B cell (primary cell): ENCODE measurements at regions not wholly inside any gene's neighbourhood (a gene's known extent, or its start where the extent isn't known, plus 50 kb on each side); places are given as distances from the start of the nearest gene placed in this dataset.

ENCODE experiments used
- ATAC-seq: fragments of 200-7000 bp; cut with Tn5 transposase; one replicate; pipeline ENCODE4 v1.10.0; 2021; ENCODE audit warnings: low read depth, mild to moderate bottlenecking, moderate number of reproducible peaks, moderate library complexity
- CTCF ChIA-PET: fragments of 350-600 bp; sonication (Branson Sonifier 250); formaldehyde crosslinking; loops from one replicate; lab custom pipeline; 2021; ENCODE audit warnings: antibody characterized with exemption, inconsistent platforms; lab: Charles Lee
- POLR2A ChIA-PET: fragments of 350-600 bp; sonication (Branson Sonifier 250); formaldehyde crosslinking; loops from one replicate; lab custom pipeline; 2021; ENCODE audit warnings: antibody characterized with exemption; lab: Charles Lee
- DNase-seq: peaks from one replicate; pipeline ENCODE4 v3.0.0; 2013
- H2AFZ ChIP-seq: 2 replicates; pipeline ENCODE4 v1.6.1; 2012; ENCODE audit warnings: mild to moderate bottlenecking, low read depth, low read length; ENCODE audit not compliant: insufficient read depth, poor library complexity, severe bottlenecking
- H3K27ac ChIP-seq, 2 donors: 1 replicate in 1 of 2; 2 replicates in 1 of 2; pipeline ENCODE4 v1.5.1; 2012 to 2013; ENCODE audit warnings: low read length in 2 of 2, mild to moderate bottlenecking in 2 of 2, moderate library complexity in 1 of 2
- H3K27me3 ChIP-seq, 4 experiments: fragments of 200-600 bp in 1 of 4; sonication (generic) in 1 of 4; replicated peaks in 1 of 4; 1 replicate in 2 of 4; 2 replicates in 2 of 4; pipeline versions ENCODE4 v1.6.1 to v1.7.0; 2013 to 2016; ENCODE audit warnings: low read length in 3 of 4, mild to moderate bottlenecking in 2 of 4, mixed read lengths in 1 of 4, moderate library complexity in 1 of 4; ENCODE audit not compliant: insufficient read depth in 4 of 4, control insufficient read depth in 3 of 4; ENCODE audit errors: control extremely low read depth in 1 of 4
- H3K36me3 ChIP-seq, 2 experiments: replicated peaks in 1 of 2; 1 replicate in 1 of 2; 2 replicates in 1 of 2; pipeline versions ENCODE4 v1.6.1 to v1.7.1; 2013; ENCODE audit warnings: low read length in 1 of 2; ENCODE audit not compliant: insufficient read depth in 2 of 2, control insufficient read depth in 1 of 2; ENCODE audit errors: control extremely low read depth in 1 of 2, extremely low read depth in 1 of 2
- H3K4me1 ChIP-seq, 2 donors: fragments of 200-600 bp in 1 of 2; sonication (generic) in 1 of 2; 1 replicate in 1 of 2; 2 replicates in 1 of 2; pipeline versions ENCODE4 v1.5.1 to v1.6.1; 2013 to 2017; ENCODE audit warnings: low read length in 2 of 2; ENCODE audit not compliant: control insufficient read depth in 2 of 2, insufficient read depth in 2 of 2
- H3K4me2 ChIP-seq: replicated peaks from 2 replicates; pipeline ENCODE3; 2012; ENCODE audit warnings: mild to moderate bottlenecking, low read depth, low read length; ENCODE audit not compliant: poor library complexity, severe bottlenecking
- H3K4me3 ChIP-seq, 5 experiments: fragments of 200-600 bp in 1 of 5; sonication (generic) in 1 of 5; 1 replicate in 3 of 5; 2 replicates in 2 of 5; pipeline versions ENCODE4 v1.5.1 to v1.7.0; 2011 to 2016; ENCODE audit warnings: low read length in 4 of 5, mild to moderate bottlenecking in 4 of 5, low read depth in 2 of 5, control low read depth in 1 of 5, moderate library complexity in 1 of 5; ENCODE audit not compliant: insufficient read depth in 1 of 5; ENCODE audit errors: control extremely low read depth in 1 of 5, extremely low read depth in 1 of 5
- H3K79me2 ChIP-seq: fragments of 200-600 bp; sonication (generic); one replicate; pipeline ENCODE4 v1.6.0; 2016; ENCODE audit warnings: low read length; ENCODE audit not compliant: control insufficient read depth, insufficient read depth
- H3K9ac ChIP-seq: fragments of 200-600 bp; sonication (generic); 2 replicates; pipeline ENCODE4 v1.6.1; 2017; ENCODE audit warnings: mild to moderate bottlenecking, low read length, moderate library complexity
- H3K9me3 ChIP-seq, 3 donors: one replicate each; pipeline versions ENCODE4 v1.6.1 to v1.7.1; 2013; ENCODE audit warnings: low read length in 2 of 3; ENCODE audit not compliant: control insufficient read depth in 2 of 3, insufficient read depth in 1 of 3; ENCODE audit errors: control extremely low read depth in 1 of 3
- H4K20me1 ChIP-seq: 2 replicates; pipeline ENCODE4 v1.6.0; 2012; ENCODE audit warnings: mild to moderate bottlenecking, low read length; ENCODE audit not compliant: insufficient read depth, control insufficient read depth, poor library complexity, severe bottlenecking
- H3K27ac Mint-ChIP-seq: one replicate; pipeline ENCODE4 v1.8.0; 2021; ENCODE audit warnings: mixed read lengths
- H3K27me3 Mint-ChIP-seq: one replicate; pipeline ENCODE4 v1.8.0; 2021; ENCODE audit warnings: mixed read lengths
- H3K4me1 Mint-ChIP-seq: one replicate; pipeline ENCODE4 v1.8.0; 2021; ENCODE audit warnings: mixed read lengths
- H3K4me3 Mint-ChIP-seq: one replicate; pipeline ENCODE4 v1.8.0; 2021; ENCODE audit warnings: mixed read lengths
- H3K9me3 Mint-ChIP-seq: one replicate; pipeline ENCODE4 v1.8.0; 2022; ENCODE audit warnings: mixed read lengths; ENCODE audit not compliant: insufficient read depth
- EZH2 ChIP-seq: IDR thresholded peaks from 2 replicates; pipeline ENCODE4 v1.6.1; 2012; ENCODE audit warnings: borderline replicate concordance, low read depth, mild to moderate bottlenecking, moderate library complexity, low read length; ENCODE audit not compliant: insufficient read depth, poor library complexity, severe bottlenecking
- WGBS: methylation state at CpG from one replicate; pipeline ENCODE4 v1.1.5; 2013; ENCODE audit warnings: missing lambda C conversion rate; ENCODE audit not compliant: insufficient coverage; 5-methylcytosine and 5-hydroxymethylcytosine counted together
- intact Hi-C: fragments of 100-400 bp; cut with micrococcal nuclease; formaldehyde crosslinking; loops from one replicate; pipeline ENCODE4 v1.10.0; 2022
- TF ChIP-seq, protein P1 (sequence below): fragments of 200-600 bp; IDR thresholded peaks from one replicate; pipeline ENCODE4 v1.8.0; 2022; ENCODE audit warnings: antibody characterized with exemption, mild to moderate bottlenecking

DNA sequence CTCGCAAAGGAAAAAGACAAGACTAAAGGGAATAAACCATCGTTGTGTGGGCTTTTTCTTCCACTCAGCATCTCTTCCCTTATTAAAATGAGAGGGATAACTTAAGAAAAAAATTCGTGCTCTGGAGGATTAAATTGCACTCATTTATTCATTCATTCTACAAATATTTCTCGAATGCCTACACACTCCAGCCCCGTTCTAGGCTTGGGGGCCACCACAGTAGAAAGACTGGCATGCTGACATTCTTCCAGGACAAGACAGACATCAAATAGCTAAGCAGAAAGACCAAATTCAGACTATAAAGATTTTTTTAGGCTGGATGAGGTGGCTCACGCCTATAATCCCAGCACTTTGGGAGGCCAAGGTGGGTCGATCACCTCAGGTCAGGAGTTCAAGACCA, 65.3 kb upstream of the IL12A start:
- ATAC-seq = no peak
- CTCF ChIA-PET = interaction anchor here (0.6 to 2.7 kb wide), 12 partner anchors 18 to 478 kb away, joined by 3 to 15 read pairs (median 4); partner anchors contain the start of genes IFT80, IL12A and SMC4
- peak overlapping the region; percentile 74 for H3K27ac Mint-ChIP-seq

DNA sequence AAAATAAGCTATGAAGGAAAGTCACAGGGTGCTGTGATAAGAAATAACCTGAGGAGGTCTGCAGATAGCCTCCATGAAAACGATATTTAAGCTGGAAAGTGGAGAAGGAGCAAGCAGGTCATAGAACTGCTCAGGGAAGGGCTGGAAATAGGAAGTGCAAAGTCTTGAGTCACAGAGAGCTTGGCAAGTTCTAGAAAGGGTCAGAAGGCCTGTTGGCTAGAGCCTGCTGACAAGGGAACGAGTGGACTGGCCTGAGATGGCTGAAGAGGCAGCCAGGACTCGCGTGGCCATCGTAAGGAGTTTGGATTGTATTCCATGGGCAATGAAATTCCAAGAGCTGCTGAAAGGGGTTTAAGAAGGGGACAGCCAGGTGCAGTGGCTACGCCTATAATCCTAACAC, 64.7 kb upstream of the IL12A start:
- Histone ChIP-seq H3K4me3 (no peak overlapping the region), H3K9ac (no peak overlapping the region), H3K4me1 (peaks cover 13 to 27% of the 10 kb centered on the region in 2 donors), H3K36me3 (no peaks in the 10 kb centered on the region), H3K27ac (no peak overlapping the region), H3K79me2 (no peaks in the 10 kb centered on the region), H4K20me1 (no peaks in the 10 kb centered on the region), H3K4me2 (no peak overlapping the region), H3K27me3 (no peaks in the 10 kb centered on the region), H3K9me3 (no peaks in the 10 kb centered on the region), H2AFZ (no peak overlapping the region)
- Mint-ChIP-seq H3K4me1 (peaks cover 40% of the 10 kb centered on the region), H3K9me3 (no peaks in the 10 kb centered on the region), H3K27ac (no peak overlapping the region), H3K27me3 (no peaks in the 10 kb centered on the region), H3K4me3 (no peak overlapping the region)
- ChIA-PET POLR2A (interaction anchor here (0.6 kb wide), 1 partner anchor 24 kb away, joined by 3 read pairs; no protein-coding TSS in a partner anchor), CTCF (interaction anchor here (0.8 to 2.7 kb wide), 6 partner anchors 37 to 478 kb away, joined by 3 to 15 read pairs (median 4); partner anchors contain the start of genes IFT80, IL12A and SMC4)
- no peak for ATAC-seq
- WGBS = 91% methylated on average over 6 of the region's 6 CpGs
- DNase-seq = no peak
- TF ChIP-seq EZH2 = no peak
- TF ChIP-seq, protein P1, sequence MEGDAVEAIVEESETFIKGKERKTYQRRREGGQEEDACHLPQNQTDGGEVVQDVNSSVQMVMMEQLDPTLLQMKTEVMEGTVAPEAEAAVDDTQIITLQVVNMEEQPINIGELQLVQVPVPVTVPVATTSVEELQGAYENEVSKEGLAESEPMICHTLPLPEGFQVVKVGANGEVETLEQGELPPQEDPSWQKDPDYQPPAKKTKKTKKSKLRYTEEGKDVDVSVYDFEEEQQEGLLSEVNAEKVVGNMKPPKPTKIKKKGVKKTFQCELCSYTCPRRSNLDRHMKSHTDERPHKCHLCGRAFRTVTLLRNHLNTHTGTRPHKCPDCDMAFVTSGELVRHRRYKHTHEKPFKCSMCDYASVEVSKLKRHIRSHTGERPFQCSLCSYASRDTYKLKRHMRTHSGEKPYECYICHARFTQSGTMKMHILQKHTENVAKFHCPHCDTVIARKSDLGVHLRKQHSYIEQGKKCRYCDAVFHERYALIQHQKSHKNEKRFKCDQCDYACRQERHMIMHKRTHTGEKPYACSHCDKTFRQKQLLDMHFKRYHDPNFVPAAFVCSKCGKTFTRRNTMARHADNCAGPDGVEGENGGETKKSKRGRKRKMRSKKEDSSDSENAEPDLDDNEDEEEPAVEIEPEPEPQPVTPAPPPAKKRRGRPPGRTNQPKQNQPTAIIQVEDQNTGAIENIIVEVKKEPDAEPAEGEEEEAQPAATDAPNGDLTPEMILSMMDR = no peak
- intact Hi-C loops = loop anchor here (5.0 kb wide), 1 partner anchor 63 kb away; the partner anchor contains the start of gene IL12A

More for the DNA sequence above, 65.3 kb upstream of the IL12A start:
- no peaks in the 10 kb centered on the region for H4K20me1 ChIP-seq
- H3K4me1 ChIP-seq = peaks cover 13 to 26% of the 10 kb centered on the region in 2 donors
- POLR2A ChIA-PET = no interaction called here
- peak overlapping the region; percentile 55 to 65 for H3K27ac ChIP-seq
- Mint-ChIP-seq H3K27me3 (no peaks in the 10 kb centered on the region), H3K9me3 (no peaks in the 10 kb centered on the region), H3K4me3 (peak overlapping the region; percentile 55), H3K4me1 (peaks cover 35% of the 10 kb centered on the region)
- TF ChIP-seq EZH2 = no peak
- TF ChIP-seq, protein P1 = no peak
- peak overlapping the region; percentile 69 for H2AFZ ChIP-seq
- H3K4me2 ChIP-seq = peak overlapping the region; percentile 54
- no peak overlapping the region for H3K4me3 ChIP-seq
- intact Hi-C loops = loop anchor here (5.0 kb wide), 1 partner anchor 64 kb away; the partner anchor contains the start of gene IL12A
- no peaks in the 10 kb centered on the region for H3K79me2 ChIP-seq
- no peak for DNase-seq
- no peaks in the 10 kb centered on the region for H3K36me3 ChIP-seq
- 88% methylated on average over 4 of the region's 7 CpGs for WGBS
- H3K27me3 ChIP-seq = no peaks in the 10 kb centered on the region
- H3K9me3 ChIP-seq = no peaks in the 10 kb centered on the region
- no peak overlapping the region for H3K9ac ChIP-seq
